ENCODE measurements at regions not wholly inside any gene's neighbourhood (a gene's known extent, or its start where the extent isn't known, plus 50 kb on each side); places are given as distances from the start of the nearest gene placed in this dataset.

- H3K36me3 ChIP-seq (replicated peaks in 1 of 2; ENCODE audit: control extremely low read depth in 1 of 2, control insufficient read depth in 1 of 2, extremely low read depth in 1 of 2, insufficient read depth in 2 of 2, low read length in 1 of 2): no peaks in the 10 kb centered on the region
- no peaks in the 10 kb centered on the region for H3K4me1 Mint-ChIP-seq
- ATAC-seq (ENCODE audit: low read depth) (no peak), DNase-seq (no peak)
- CTCF ChIA-PET: no interaction called here
- no peak overlapping the region for H3K4me3 Mint-ChIP-seq
- H2AFZ ChIP-seq (ENCODE audit: insufficient read depth, low read depth, low read length, poor library complexity, severe bottlenecking): no peak overlapping the region
- H3K9me3 Mint-ChIP-seq (ENCODE audit: insufficient read depth): no peaks in the 10 kb centered on the region
- no peaks in the 10 kb centered on the region for H4K20me1 ChIP-seq (ENCODE audit: control insufficient read depth, insufficient read depth, low read length, poor library complexity, severe bottlenecking)
- no peak overlapping the region for H3K4me3 ChIP-seq (ENCODE audit: control extremely low read depth in 1 of 5, extremely low read depth in 1 of 5, insufficient read depth in 1 of 5, low read depth in 2 of 5, low read length in 4 of 5)
- 100% methylated on average over 1 of the region's 3 CpGs for WGBS (ENCODE audit: insufficient coverage)
- H3K27me3 ChIP-seq (replicated peaks in 1 of 4; ENCODE audit: control extremely low read depth in 1 of 4, control insufficient read depth in 3 of 4, insufficient read depth in 4 of 4, low read length in 3 of 4): no peaks in the 10 kb centered on the region
- no peak overlapping the region for H3K4me2 ChIP-seq (replicated peaks; ENCODE audit: low read depth, low read length, poor library complexity, severe bottlenecking)
- H3K27ac Mint-ChIP-seq: no peak overlapping the region
- H3K9me3 ChIP-seq (ENCODE audit: control extremely low read depth in 1 of 3, control insufficient read depth in 2 of 3, insufficient read depth in 1 of 3, low read length in 2 of 3): no peaks in the 10 kb centered on the region
- peaks cover 19% of the 10 kb centered on the region for H3K27me3 Mint-ChIP-seq
- intact Hi-C loops (cut with micrococcal nuclease): no loop called here
- no peak overlapping the region for H3K27ac ChIP-seq (ENCODE audit: low read length in 2 of 2)
- H3K4me1 ChIP-seq (ENCODE audit: control insufficient read depth in 2 of 2, insufficient read depth in 2 of 2, low read length in 2 of 2): no peaks in the 10 kb centered on the region
- no peak for TF ChIP-seq CTCF (IDR thresholded peaks at IDR 0.05)
- no peak for TF ChIP-seq EZH2 (IDR thresholded peaks at IDR 0.05; ENCODE audit: borderline replicate concordance, insufficient read depth, low read depth, low read length, poor library complexity, severe bottlenecking)
- H3K9ac ChIP-seq (ENCODE audit: low read length): no peak overlapping the region
- POLR2A ChIA-PET: no interaction called here
- no peaks in the 10 kb centered on the region for H3K79me2 ChIP-seq (ENCODE audit: control insufficient read depth, insufficient read depth, low read length)
These were observed 344.5 kb upstream of the RASGEF1B start for GRCh38 chr4:81816031-81816761.

GRCh38 chr4:81814987-81815541 is 343.4 kb upstream of the RASGEF1B start:
- Histone ChIP-seq H3K36me3 (replicated peaks in 1 of 2; ENCODE audit: control extremely low read depth in 1 of 2, control insufficient read depth in 1 of 2, extremely low read depth in 1 of 2, insufficient read depth in 2 of 2, low read length in 1 of 2) (no peaks in the 10 kb centered on the region), H3K4me3 (ENCODE audit: control extremely low read depth in 1 of 5, extremely low read depth in 1 of 5, insufficient read depth in 1 of 5, low read depth in 2 of 5, low read length in 4 of 5) (no peak overlapping the region), H3K27ac (ENCODE audit: low read length in 2 of 2) (no peak overlapping the region), H4K20me1 (ENCODE audit: control insufficient read depth, insufficient read depth, low read length, poor library complexity, severe bottlenecking) (no peaks in the 10 kb centered on the region), H3K4me1 (ENCODE audit: control insufficient read depth in 2 of 2, insufficient read depth in 2 of 2, low read length in 2 of 2) (no peaks in the 10 kb centered on the region), H3K4me2 (replicated peaks; ENCODE audit: low read depth, low read length, poor library complexity, severe bottlenecking) (no peak overlapping the region), H3K9ac (ENCODE audit: low read length) (no peak overlapping the region), H3K27me3 (replicated peaks in 1 of 4; ENCODE audit: control extremely low read depth in 1 of 4, control insufficient read depth in 3 of 4, insufficient read depth in 4 of 4, low read length in 3 of 4) (no peaks in the 10 kb centered on the region), H3K79me2 (ENCODE audit: control insufficient read depth, insufficient read depth, low read length) (no peaks in the 10 kb centered on the region), H2AFZ (ENCODE audit: insufficient read depth, low read depth, low read length, poor library complexity, severe bottlenecking) (no peak overlapping the region), H3K9me3 (ENCODE audit: control extremely low read depth in 1 of 3, control insufficient read depth in 2 of 3, insufficient read depth in 1 of 3, low read length in 2 of 3) (no peaks in the 10 kb centered on the region)
- intact Hi-C loops (cut with micrococcal nuclease): loop anchor here (5.0 kb wide), 1 partner anchor 38 kb away; no protein-coding TSS in a partner anchor
- no peak for DNase-seq
- no peak for TF ChIP-seq CTCF (IDR thresholded peaks at IDR 0.05)
- TF ChIP-seq EZH2 (IDR thresholded peaks at IDR 0.05; ENCODE audit: borderline replicate concordance, insufficient read depth, low read depth, low read length, poor library complexity, severe bottlenecking): no peak
- Mint-ChIP-seq H3K27ac (no peak overlapping the region), H3K4me1 (no peaks in the 10 kb centered on the region), H3K9me3 (ENCODE audit: insufficient read depth) (no peaks in the 10 kb centered on the region), H3K4me3 (no peak overlapping the region), H3K27me3 (peaks cover 11% of the 10 kb centered on the region)
- ChIA-PET CTCF (interaction anchor here (1.0 kb wide), 1 partner anchor 19 kb away, joined by 4 read pairs; no protein-coding TSS in a partner anchor), POLR2A (no interaction called here)
- 70% methylated on average over 2 of the region's 3 CpGs for WGBS (ENCODE audit: insufficient coverage)
- no peak for ATAC-seq (ENCODE audit: low read depth)
